ENCODE measurements at regions not wholly inside any gene's neighbourhood (a gene's known extent, or its start where the extent isn't known, plus 50 kb on each side); places are given as distances from the start of the nearest gene placed in this dataset.

GRCh38 chr5:54721951-54722654 lies 204.5 kb downstream of the SNX18 start:
- Histone ChIP-seq H3F3A (replicated peaks; ENCODE audit: low read depth) (no peaks in the 10 kb centered on the region), H3K36me3 (ENCODE audit: insufficient read depth) (no peaks in the 10 kb centered on the region), H3K79me2 (replicated peaks; ENCODE audit: insufficient read depth) (no peaks in the 10 kb centered on the region), H3K4me2 (no peak overlapping the region), H3K4me1 (ENCODE audit: insufficient read depth) (peaks cover 6% of the 10 kb centered on the region; the same call in 1 of the 2 replicates), H3K27me3 (ENCODE audit: insufficient read depth) (no peaks in the 10 kb centered on the region), H3K27ac (ENCODE audit: low read depth) (no peak overlapping the region), H3K9me2 (ENCODE audit: insufficient read depth) (peaks cover 19% of the 10 kb centered on the region; the same call in 1 of the 2 replicates), H2AFZ (no peak overlapping the region), H4K20me1 (replicated peaks; ENCODE audit: insufficient read depth) (no peaks in the 10 kb centered on the region), H3K4me3 (no peak overlapping the region)
- H3K27me3 Mint-ChIP-seq (ENCODE audit: insufficient read depth, low read depth, poor library complexity) = no peaks in the 10 kb centered on the region
- ATAC-seq = no peak
- TF ChIP-seq CREB1 (CRISPR knock-in tag; IDR thresholded peaks at IDR 0.05; ENCODE audit: low read depth) (no peak), EZH2 (IDR thresholded peaks at IDR 0.05; ENCODE audit: low read depth, unreplicated experiment) (no peak), ETS1 (IDR thresholded peaks at IDR 0.05) (no peak), JUNB (IDR thresholded peaks at IDR 0.05; ENCODE audit: unreplicated experiment) (no peak), ZNF331 (CRISPR knock-in tag; IDR thresholded peaks at IDR 0.05; ENCODE audit: low read depth) (no peak), ZNF462 (CRISPR knock-in tag; IDR thresholded peaks at IDR 0.05) (no peak)
- no peak overlapping the region for H3K4me3 Mint-ChIP-seq
- H3K9me3 Mint-ChIP-seq = peaks cover under 1% of the 10 kb centered on the region; the same call in 1 of the 3 replicates
- peaks cover 7% of the 10 kb centered on the region for H3K4me1 Mint-ChIP-seq
- H3K27ac Mint-ChIP-seq = no peak overlapping the region
- DNase-seq (ENCODE audit: low spot score) = no peak
- no peaks in the 10 kb centered on the region for H3K36me3 Mint-ChIP-seq (ENCODE audit: low read depth)

Data from GM23338 (cell line).